HFF-Myc (cell line): ENCODE measurements at regions not wholly inside any gene's neighbourhood (a gene's known extent, or its start where the extent isn't known, plus 50 kb on each side); places are given as distances from the start of the nearest gene placed in this dataset.

Source experiments
- DNase-seq: peaks from one replicate; pipeline ENCODE4 v3.0.0-alpha.2; 2011; ENCODE audit warnings: low read depth; ENCODE audit errors: extremely low read depth
- H3K4me3 ChIP-seq: replicated peaks from 2 replicates; pipeline ENCODE4 v1.5.1; 2011; ENCODE audit warnings: low read depth, mild to moderate bottlenecking, control low read depth, low read length
- CTCF ChIP-seq: IDR thresholded peaks from 2 replicates; pipeline ENCODE4 v1.5.1; 2012; ENCODE audit warnings: mild to moderate bottlenecking, low read depth, low read length, control low read depth; ENCODE audit errors: missing control alignments

- no peak for DNase-seq
- TF ChIP-seq CTCF: no peak
Observed at GRCh38 chr18:60062396-60062795, 162.6 kb downstream of the PMAIP1 start.

GRCh38 chr18:60060578-60060977 lies 160.8 kb downstream of the PMAIP1 start:
- H3K4me3 ChIP-seq: no peak overlapping the region
- no peak for DNase-seq
- TF ChIP-seq CTCF: no peak

More at GRCh38 chr18:60062396-60062795, 162.6 kb downstream of the PMAIP1 start:
- H3K4me3 ChIP-seq: no peak overlapping the region

- no peak for TF ChIP-seq CTCF
- no peak for DNase-seq
- H3K4me3 ChIP-seq: no peak overlapping the region
Observed at GRCh38 chr18:60060026-60060425, 160.2 kb downstream of the PMAIP1 start.

- no peak for DNase-seq
- no peak for TF ChIP-seq CTCF
Observed at GRCh38 chr18:60059216-60059615, 159.4 kb downstream of the PMAIP1 start.

GRCh38 chr18:60053747-60054304 lies 154.0 kb downstream of the PMAIP1 start:
- peak; percentile 89 for DNase-seq
- no peak overlapping the region for H3K4me3 ChIP-seq
- no peak for TF ChIP-seq CTCF

More at GRCh38 chr18:60059216-60059615, 159.4 kb downstream of the PMAIP1 start:
- no peak overlapping the region for H3K4me3 ChIP-seq

- no peak for DNase-seq
- H3K4me3 ChIP-seq: no peak overlapping the region
- TF ChIP-seq CTCF: no peak
Observed at GRCh38 chr18:60050821-60051220, 151.0 kb downstream of the PMAIP1 start.

- TF ChIP-seq CTCF: no peak
- DNase-seq: no peak
- no peak overlapping the region for H3K4me3 ChIP-seq
Observed at GRCh38 chr18:60049172-60049571, 149.4 kb downstream of the PMAIP1 start.
